ENCODE measurements at regions not wholly inside any gene's neighbourhood (a gene's known extent, or its start where the extent isn't known, plus 50 kb on each side); places are given as distances from the start of the nearest gene placed in this dataset.

DNA sequence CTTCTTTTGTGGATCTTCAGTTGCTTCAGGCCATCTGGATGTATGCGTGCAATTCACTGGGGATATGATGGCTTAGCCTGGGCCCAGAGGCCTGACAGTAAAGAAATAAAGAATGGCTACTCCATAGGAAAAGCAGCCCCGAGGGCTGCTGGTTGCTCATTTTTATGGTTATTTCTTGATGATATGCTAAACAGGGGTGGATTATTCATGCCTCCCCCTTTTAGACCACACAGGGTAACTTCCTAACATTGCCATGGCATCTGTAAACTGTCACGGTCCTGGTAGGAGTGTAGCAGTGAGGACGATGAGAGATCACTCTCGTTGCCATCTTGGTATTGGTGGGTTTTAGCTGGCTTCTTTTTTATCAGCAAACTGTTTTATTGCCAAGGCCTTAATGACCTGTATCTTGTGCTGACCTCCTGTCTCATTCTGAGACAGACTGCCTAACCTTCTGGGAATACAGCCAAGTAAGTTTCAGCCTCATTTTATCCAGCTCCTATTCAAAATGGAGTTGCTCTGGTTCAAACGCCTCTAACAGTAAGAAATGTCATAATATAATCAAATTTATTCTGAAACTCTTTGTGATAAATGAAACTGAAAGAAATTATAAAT, 60.5 kb downstream of the DSEL start:
- no peak for TF ChIP-seq POLR2A (IDR thresholded peaks at IDR 0.05)
- TF ChIP-seq, protein P1, sequence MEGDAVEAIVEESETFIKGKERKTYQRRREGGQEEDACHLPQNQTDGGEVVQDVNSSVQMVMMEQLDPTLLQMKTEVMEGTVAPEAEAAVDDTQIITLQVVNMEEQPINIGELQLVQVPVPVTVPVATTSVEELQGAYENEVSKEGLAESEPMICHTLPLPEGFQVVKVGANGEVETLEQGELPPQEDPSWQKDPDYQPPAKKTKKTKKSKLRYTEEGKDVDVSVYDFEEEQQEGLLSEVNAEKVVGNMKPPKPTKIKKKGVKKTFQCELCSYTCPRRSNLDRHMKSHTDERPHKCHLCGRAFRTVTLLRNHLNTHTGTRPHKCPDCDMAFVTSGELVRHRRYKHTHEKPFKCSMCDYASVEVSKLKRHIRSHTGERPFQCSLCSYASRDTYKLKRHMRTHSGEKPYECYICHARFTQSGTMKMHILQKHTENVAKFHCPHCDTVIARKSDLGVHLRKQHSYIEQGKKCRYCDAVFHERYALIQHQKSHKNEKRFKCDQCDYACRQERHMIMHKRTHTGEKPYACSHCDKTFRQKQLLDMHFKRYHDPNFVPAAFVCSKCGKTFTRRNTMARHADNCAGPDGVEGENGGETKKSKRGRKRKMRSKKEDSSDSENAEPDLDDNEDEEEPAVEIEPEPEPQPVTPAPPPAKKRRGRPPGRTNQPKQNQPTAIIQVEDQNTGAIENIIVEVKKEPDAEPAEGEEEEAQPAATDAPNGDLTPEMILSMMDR (IDR thresholded peaks at IDR 0.05): no peak
- no peak for TF ChIP-seq POLR2AphosphoS5 (IDR thresholded peaks at IDR 0.05)
- TF ChIP-seq EP300 (IDR thresholded peaks at IDR 0.05): no peak
